Cardiac muscle cell (in vitro differentiated cells and primary cell): ENCODE measurements at regions not wholly inside any gene's neighbourhood (a gene's known extent, or its start where the extent isn't known, plus 50 kb on each side); places are given as distances from the start of the nearest gene placed in this dataset.

Source experiments
- DNase-seq, 2 donors: peaks; one replicate each; pipeline versions ENCODE4 v3.0.0 to v3.0.0-alpha.2; 2010 to 2017; ENCODE audit warnings: low read depth in 1 of 2, low spot score in 1 of 2
- H3K27ac ChIP-seq: fragments of 200-600 bp; sonication (generic); 2 replicates; pipeline ENCODE4 v1.5.1; 2016
- H3K27me3 ChIP-seq: fragments of 200-600 bp; sonication (generic); 2 replicates; pipeline ENCODE4 v1.6.0; 2016; ENCODE audit warnings: control low read depth
- H3K36me3 ChIP-seq: fragments of 200-600 bp; sonication (generic); 2 replicates; pipeline ENCODE4 v1.5.1; 2016; ENCODE audit warnings: control low read depth
- H3K4me1 ChIP-seq: fragments of 200-600 bp; sonication (generic); 2 replicates; pipeline ENCODE4 v1.8.1; 2017; ENCODE audit warnings: low read depth, mild to moderate bottlenecking, mixed run types
- H3K4me3 ChIP-seq: fragments of 200-600 bp; sonication (generic); 2 replicates; pipeline ENCODE4 v1.5.1; 2016; ENCODE audit warnings: mild to moderate bottlenecking
- H3K9me3 ChIP-seq: fragments of 200-600 bp; sonication (generic); 2 replicates; pipeline ENCODE4 v1.5.1; 2017; ENCODE audit warnings: low read depth, mild to moderate bottlenecking, control low read depth
- TF ChIP-seq, protein P1 (sequence below): IDR thresholded peaks from 2 replicates; pipeline ENCODE4 v1.5.1; 2012; ENCODE audit warnings: low read depth, mild to moderate bottlenecking, low read length

DNA sequence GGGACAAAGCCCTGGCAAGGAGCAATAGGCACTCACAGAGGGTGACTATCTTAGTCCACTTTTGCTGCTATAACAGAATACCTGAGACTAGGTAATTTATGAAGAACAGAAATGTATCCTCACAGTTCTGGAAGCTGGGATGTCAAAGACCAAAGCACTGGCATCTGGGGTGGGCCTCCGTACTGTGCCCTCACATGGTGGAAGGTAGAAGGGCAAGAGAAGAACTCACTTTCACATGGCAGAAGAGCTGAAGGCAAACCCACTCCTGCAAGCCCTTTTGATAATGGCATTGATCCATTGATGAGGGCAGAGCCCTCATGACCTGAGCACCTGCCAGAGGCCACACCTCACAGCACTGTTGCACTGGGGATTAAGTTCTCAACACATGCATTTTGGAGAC is 173.4 kb upstream of the C2CD4B start:
- Histone ChIP-seq H3K9me3 (no peaks in the 10 kb centered on the region), H3K27ac (no peak overlapping the region), H3K4me3 (no peak overlapping the region), H3K36me3 (no peaks in the 10 kb centered on the region), H3K27me3 (peaks cover 48% of the 10 kb centered on the region), H3K4me1 (peaks cover 5% of the 10 kb centered on the region)
- TF ChIP-seq, protein P1, sequence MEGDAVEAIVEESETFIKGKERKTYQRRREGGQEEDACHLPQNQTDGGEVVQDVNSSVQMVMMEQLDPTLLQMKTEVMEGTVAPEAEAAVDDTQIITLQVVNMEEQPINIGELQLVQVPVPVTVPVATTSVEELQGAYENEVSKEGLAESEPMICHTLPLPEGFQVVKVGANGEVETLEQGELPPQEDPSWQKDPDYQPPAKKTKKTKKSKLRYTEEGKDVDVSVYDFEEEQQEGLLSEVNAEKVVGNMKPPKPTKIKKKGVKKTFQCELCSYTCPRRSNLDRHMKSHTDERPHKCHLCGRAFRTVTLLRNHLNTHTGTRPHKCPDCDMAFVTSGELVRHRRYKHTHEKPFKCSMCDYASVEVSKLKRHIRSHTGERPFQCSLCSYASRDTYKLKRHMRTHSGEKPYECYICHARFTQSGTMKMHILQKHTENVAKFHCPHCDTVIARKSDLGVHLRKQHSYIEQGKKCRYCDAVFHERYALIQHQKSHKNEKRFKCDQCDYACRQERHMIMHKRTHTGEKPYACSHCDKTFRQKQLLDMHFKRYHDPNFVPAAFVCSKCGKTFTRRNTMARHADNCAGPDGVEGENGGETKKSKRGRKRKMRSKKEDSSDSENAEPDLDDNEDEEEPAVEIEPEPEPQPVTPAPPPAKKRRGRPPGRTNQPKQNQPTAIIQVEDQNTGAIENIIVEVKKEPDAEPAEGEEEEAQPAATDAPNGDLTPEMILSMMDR, result no peak
- no peak for DNase-seq

DNA sequence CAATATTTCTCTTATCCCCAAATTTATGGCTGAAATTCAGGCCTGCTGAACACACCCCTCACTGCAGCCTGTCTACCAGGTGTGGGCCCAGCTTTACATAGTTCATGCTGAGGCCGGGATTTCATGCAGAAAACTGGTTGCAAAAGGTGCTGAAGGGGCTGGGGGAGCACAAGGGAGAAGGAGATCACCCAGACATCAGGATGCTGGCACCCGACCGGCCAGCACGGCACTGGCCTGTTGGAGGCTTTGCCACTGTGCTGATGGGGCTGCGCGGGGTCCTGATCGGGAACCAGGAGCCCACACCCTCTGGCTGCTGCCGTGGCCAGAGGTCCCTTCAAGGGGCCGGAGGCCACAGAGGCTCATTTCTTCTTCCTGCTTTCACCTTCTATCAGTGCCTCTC is 177.9 kb upstream of the C2CD4B start:
- no peaks in the 10 kb centered on the region for H3K4me1 ChIP-seq
- H3K27me3 ChIP-seq, result peaks cover 51% of the 10 kb centered on the region
- H3K9me3 ChIP-seq, result no peaks in the 10 kb centered on the region
- no peaks in the 10 kb centered on the region for H3K36me3 ChIP-seq
- TF ChIP-seq, protein P1, result no peak
- H3K27ac ChIP-seq, result no peak overlapping the region
- no peak overlapping the region for H3K4me3 ChIP-seq
- DNase-seq, result no peak

DNA sequence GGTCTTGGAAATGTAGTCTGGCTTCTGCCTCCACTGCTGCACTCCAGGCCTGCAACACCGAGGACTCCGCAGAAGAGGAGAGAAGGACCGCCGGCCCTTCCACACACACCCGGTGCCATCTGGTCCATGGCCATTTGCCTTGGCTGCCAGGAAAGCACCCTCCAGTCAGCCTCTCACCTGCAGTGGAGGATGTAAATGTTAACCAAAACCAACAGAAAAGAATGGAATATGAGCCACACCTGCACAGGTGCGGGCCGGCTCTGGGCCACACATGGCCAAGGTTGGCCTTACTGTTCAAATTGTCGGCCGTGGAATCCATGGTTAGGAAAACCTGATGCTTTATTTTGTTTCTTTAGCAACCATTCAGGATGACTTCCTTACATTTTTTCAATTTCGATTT is 178.3 kb upstream of the C2CD4B start:
- H3K9me3 ChIP-seq, result no peaks in the 10 kb centered on the region
- DNase-seq, result no peak
- H3K4me3 ChIP-seq, result no peak overlapping the region
- H3K4me1 ChIP-seq, result no peaks in the 10 kb centered on the region
- peaks cover 46% of the 10 kb centered on the region for H3K27me3 ChIP-seq
- no peaks in the 10 kb centered on the region for H3K36me3 ChIP-seq
- H3K27ac ChIP-seq, result no peak overlapping the region
- TF ChIP-seq, protein P1, result no peak

DNA sequence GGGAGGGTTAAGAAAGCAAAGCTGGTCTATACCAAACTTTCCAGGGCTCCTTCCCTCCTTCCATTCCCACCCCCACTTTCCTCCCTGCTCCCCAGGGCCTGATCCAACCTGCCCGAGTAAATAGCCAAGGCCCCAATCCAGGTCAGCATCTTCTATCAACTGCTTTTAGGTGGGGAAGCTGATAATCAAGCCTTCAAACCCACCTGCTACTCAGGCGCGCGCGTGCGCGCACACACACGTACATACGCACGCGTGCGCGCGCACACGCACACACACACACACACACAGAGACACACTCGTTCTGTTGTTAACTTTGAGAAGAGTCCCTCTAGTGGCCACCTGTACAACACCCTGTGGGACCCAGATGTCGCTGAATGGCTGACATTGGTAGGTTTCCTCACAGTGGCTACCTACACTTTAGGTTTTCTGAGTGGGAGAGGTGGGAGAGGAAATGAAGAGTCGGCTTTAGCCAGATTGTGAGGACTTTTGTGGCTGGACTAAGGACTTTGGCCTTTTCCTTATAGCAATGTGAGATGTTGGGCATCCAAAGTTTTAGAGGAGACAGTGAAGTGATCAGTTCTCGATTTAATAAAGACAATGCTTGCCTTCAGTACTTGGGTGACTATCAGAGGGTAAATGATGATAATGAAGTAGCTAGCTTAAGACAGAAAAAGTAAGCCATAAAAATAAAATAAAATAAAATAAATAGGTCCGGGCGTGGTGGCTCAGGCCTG is 179.9 kb upstream of the C2CD4B start:
- no peaks in the 10 kb centered on the region for H3K9me3 ChIP-seq
- peaks cover 33% of the 10 kb centered on the region for H3K27me3 ChIP-seq
- DNase-seq, result peak; percentile 52 to 83
- no peaks in the 10 kb centered on the region for H3K36me3 ChIP-seq
- H3K27ac ChIP-seq, result no peak overlapping the region
- H3K4me1 ChIP-seq, result no peaks in the 10 kb centered on the region
- TF ChIP-seq, protein P1, result peak; percentile 59
- no peak overlapping the region for H3K4me3 ChIP-seq

DNA sequence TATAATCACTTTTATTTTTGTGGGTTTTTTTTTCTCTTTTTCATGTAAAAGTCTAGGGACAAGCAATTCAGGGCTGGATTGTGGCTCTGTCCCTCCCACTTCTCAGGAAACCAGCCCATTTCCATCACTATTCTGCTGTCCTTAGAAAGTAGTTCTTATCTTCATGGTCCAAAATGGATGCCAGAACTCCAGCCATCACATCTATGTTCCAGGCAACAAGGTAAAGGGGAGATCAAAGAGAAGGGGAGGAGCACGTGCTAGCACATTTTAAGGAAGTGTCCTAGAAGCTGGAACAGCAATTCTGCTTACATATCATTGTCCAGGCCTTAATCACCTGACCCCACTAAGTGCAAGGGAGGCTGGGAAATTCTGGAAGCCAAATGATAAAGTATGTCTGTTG is 181.1 kb upstream of the C2CD4B start:
- Histone ChIP-seq H3K36me3 (no peaks in the 10 kb centered on the region), H3K4me3 (no peak overlapping the region), H3K9me3 (no peaks in the 10 kb centered on the region), H3K4me1 (no peaks in the 10 kb centered on the region), H3K27me3 (peaks cover 29% of the 10 kb centered on the region), H3K27ac (no peak overlapping the region)
- no peak for DNase-seq
- TF ChIP-seq, protein P1, result no peak
